Activated gamma-delta T cell (primary cell): ENCODE measurements at regions not wholly inside any gene's neighbourhood (a gene's known extent, or its start where the extent isn't known, plus 50 kb on each side); places are given as distances from the start of the nearest gene placed in this dataset.
"Not testable (repeated sequence)": the region's sequence is repeated elsewhere in the genome, so short reads cannot be mapped to it uniquely, and the experiment has no call there.

Source experiments
- DNase-seq: peaks from one replicate; lab custom pipeline; 2025; lab: John Stamatoyannopoulos, UW

DNA sequence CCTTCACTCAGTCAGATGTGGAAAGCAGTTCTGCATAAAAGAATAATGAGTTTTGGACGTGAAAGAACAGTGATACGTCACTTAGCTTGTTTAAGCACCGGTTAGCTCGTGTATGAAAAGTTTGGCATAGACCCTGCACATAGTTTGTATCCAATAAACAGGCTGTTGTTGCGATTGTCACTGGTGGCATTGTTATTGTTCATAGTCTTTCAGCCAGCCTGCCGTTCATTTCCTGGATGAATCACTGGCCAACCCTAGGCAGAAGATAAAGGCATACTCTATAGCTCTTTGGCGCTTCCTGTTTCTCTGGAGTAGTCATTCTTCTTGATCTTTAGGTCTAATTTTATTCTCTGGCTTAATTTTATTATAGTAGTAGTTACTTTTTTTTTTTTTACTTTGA is 57.8 kb upstream of the ANKRD30A start:
- no peak for DNase-seq

DNA sequence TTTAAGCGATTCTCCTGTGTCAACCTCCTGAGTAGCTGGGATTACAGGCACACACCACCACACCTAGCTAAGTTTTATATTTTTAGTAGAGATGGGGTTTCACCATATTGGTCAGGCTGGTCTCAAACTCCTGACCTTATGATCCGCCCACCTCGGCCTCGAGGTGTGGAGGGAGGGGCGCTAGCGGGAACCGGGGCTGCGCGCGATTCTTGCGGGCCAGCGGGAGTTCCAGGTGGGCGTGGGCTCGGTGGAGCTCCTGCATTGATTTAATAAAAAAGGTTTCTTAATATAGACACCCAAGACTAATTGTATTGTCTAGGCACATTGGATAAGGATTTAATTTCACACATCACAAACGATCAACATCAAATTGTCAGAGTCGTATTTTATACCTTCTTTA is 63.1 kb upstream of the ANKRD30A start:
- DNase-seq = not testable (repeated sequence)

GRCh38 chr10:37057261-37057660 is 68.1 kb upstream of the ANKRD30A start:
- DNase-seq = no peak

- no peak for DNase-seq
Measured at GRCh38 chr10:37053476-37053875, 71.9 kb upstream of the ANKRD30A start.

DNA sequence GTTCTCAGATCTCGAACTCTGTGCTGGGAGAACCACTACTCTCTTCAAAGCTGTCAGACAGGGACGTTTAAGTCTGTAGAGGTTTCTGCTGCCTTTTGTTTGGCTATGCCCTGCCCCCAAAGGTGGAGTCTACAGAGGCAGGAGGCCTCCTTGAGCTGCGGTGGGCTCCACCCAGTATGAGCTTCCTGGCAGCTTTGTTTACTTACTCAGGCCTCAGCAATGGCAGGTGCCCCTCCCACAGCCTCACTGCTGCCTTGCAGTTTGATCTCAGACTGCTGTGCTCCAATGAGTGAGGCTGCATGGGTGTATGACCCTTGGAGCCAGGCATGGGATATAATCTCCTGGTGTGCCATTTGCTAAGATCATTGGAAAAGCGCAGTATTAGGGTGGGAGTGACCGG is 75.4 kb upstream of the ANKRD30A start:
- not testable (repeated sequence) for DNase-seq

- DNase-seq = not testable (repeated sequence)
Measured at GRCh38 chr10:37044319-37044718, 81.1 kb upstream of the ANKRD30A start.

DNA sequence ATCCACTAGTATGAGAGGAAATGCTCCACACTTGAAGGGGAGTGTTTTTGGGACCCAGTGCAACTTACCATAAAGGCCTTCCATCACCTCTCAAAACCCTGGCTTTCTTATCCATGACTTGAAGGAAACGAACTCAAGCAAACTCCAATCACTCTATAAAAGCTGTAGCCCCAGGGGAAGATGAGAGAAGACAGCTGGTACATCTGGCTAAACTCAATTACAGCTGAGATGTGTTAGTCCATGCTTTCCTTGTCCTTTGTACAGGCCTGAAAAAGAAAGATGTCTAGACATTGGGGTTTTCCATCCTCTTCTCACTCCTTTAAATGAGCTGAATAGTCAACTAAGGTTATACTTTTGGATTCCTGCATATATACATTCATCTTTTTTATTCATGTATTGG is 89.5 kb upstream of the ANKRD30A start:
- no peak for DNase-seq

- no peak for DNase-seq
Measured at GRCh38 chr10:37015498-37015897, 109.9 kb upstream of the ANKRD30A start.

DNA sequence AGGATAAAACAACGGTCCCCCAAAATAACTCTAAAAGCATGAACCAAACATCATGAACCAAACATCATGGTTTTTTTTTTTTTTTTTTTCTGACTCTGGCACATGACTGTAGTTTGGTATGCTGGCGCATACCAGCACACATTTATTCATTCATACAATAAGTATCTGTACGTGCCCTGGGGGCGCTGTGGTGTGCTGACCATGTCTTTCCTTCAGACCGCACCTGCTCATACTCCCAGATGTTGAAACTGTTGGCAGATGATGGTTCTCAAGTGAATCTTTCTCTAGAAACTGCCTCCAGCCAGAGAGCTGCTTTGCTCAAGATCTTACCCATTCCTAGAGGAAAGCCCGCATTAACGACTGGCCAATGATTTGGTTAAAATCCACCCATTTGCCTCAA is 114.7 kb upstream of the ANKRD30A start:
- no peak for DNase-seq

DNA sequence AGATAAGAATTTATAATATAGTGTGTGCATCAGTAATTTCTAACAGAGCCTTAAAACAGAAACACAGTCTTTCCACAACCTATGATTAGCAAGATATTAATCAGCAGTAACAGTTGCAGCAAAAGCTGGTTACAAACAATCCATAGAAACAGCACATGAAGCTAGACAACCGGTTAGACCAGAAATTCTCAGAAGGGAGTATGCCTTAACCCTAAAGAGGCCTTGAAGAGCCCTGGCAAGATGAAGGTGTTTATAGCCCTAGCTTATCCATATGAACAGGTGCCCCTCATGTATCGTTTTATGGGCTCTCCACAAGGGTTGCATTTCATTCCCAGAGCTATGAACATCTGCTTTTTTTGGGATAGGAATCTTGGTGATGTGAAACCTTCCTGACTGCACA is 117.1 kb upstream of the ANKRD30A start:
- DNase-seq = not testable (repeated sequence)

- no peak for DNase-seq
Measured at GRCh38 chr10:37003126-37003525, 122.3 kb upstream of the ANKRD30A start.

- not testable (repeated sequence) for DNase-seq
Measured at GRCh38 chr10:36995806-36996205, 129.6 kb upstream of the ANKRD30A start.

GRCh38 chr10:36994886-36995285 is 130.5 kb upstream of the ANKRD30A start:
- no peak for DNase-seq

DNA sequence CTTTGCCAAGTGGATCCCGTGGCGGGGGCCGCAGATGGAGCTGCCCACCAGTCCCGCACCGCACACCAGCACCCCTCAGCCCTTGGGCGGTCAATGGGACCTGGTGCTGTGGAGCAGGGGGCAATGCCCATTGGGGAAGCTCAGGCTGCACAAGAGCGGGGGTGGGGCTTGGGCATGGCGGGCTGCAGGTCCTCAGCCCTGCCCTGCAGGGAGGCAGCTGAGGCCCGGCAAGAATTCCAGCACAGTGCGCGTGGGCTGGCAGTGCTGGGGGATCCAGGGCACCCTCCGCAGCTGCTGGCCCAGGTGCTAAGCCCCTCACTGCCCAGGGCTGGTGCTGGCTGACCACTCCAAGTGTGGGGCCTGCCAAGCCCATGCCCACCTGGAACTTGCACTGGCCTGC is 136.2 kb upstream of the ANKRD30A start:
- DNase-seq = no peak

GRCh38 chr10:36946598-36946997 is 178.8 kb upstream of the ANKRD30A start:
- DNase-seq = no peak

DNA sequence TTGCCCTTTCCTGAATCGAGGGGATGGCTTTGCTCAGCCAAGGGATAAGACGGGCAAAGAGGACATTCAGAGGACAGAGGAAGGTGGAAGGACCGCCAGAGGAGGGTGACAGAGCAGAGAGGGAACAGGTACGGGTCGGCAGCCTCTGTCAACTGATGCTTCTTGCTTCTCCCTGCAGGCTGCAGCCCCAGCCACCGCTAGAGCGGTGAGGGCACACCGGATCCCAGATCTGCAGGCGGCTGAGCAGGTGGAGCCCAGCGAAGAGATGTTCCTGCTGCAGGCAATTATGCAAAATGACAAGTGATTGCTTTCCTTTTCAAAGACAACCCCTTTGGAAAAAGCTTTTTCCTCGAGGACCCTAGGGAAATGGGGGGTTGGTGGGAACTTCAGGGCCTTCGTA is 181.9 kb upstream of the ANKRD30A start:
- no peak for DNase-seq

DNA sequence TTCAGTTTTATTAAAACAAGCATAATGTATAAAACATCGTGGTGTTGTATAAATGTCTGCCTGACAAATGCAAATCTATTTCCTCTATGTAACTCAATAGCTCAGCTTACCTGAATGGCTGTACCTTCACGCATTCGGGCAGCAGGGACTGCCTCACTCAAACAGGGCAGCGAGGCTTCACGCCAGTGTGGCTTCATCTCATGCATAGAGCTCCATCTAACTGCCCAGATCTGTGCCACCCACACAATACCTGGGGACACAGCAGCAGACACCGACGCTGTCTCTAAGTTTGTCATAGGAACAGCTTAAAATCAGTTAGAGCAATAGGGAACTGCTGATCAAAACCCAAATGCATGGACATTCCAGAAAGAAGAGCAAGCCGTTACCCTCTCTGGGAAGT is 182.8 kb upstream of the ANKRD30A start:
- DNase-seq = no peak

DNA sequence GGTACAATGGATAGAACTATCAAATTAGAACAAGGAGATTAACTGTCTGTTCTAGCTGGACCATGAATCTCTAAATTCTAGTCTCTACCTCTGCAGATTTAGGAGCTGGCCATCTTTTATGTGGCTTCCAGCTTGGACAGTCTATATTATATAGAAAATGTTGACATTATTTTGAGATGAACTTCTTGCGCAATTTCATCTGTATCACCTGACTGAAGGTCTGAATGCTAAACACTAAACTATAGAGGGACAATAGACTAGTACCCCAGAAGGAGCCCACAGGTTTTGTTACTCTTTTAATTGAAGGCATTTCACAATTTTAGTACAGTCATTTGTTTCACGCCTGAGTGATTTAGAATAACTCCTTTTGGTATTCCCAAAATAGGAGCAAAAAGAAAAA is 222.4 kb upstream of the ANKRD30A start:
- no peak for DNase-seq

- no peak for DNase-seq
Measured at GRCh38 chr10:36899652-36900051, 225.7 kb upstream of the ANKRD30A start.

- DNase-seq = no peak
Measured at GRCh38 chr10:36888925-36889573, 236.3 kb upstream of the ANKRD30A start.

DNA sequence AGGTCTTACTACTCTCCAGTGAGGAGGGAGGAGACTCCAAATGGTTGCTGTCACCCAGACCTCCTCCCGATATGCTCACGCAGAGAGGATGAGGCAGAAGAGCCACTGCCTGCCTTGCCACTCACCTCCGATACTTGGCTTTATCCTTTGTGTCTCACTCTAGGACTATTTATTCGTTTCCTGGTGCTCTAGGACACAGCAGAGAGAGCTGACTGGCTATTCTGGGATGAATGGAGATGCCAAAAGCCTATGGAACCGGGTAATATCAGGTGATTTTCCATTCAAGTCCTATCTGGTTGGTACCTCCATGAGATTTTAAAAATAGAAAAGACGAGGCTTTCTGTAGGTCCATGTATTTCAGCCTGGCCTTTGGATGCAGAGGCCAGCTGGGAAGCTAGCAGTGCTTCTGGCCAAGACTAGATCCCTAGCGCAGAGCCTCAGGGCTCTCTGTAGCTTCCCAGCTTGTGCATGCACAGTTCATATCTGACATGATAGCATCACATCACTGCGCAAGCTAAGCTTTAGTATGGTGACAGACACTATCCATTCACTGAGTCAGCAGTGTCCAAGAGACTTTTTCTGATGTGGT is 239.0 kb upstream of the ANKRD30A start:
- no peak for DNase-seq

GRCh38 chr10:36885746-36886145 is 239.7 kb upstream of the ANKRD30A start:
- DNase-seq = no peak

DNA sequence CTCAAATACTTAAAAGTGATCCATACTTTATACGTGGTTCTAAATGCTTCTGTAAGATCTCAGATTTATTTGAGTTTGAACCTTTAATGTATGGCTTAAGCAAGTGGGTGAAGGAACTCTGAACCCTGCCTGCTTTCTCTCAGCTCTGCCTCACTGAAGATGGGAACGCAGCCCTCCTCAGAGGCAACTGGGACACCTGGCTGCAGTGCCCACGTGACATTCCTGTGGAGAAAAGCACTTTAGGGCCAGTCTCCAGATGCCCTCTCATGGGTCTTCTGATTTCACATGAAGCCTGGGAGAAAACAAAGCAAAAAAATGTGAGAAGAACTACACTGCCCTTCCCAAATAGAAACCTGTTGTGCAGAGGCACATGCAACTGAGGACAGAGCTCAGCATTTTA is 242.6 kb upstream of the ANKRD30A start:
- no peak for DNase-seq

DNA sequence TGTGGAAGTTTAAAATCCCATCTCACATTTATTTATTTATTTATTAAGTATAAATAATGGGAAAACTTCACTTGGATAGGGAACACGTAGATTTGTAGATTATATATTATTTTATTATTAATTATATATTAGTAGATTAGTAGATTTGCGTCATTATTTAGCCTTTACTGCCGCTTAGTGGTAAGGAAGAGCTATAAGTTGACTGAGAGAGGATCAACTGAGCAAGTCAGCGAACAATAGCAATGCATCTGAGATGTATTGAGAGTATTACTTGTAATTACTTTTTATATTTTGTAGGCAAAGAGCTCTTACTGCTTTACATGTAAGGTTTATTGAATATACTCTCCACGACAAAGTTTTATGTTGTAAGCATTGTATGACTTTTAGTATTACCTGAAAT is 244.5 kb upstream of the ANKRD30A start:
- DNase-seq = no peak
